GM19455 (cell line): ENCODE measurements at regions not wholly inside any gene's neighbourhood (a gene's known extent, or its start where the extent isn't known, plus 50 kb on each side); places are given as distances from the start of the nearest gene placed in this dataset.
A peak's percentile ranks its signal among the peaks of the same experiment; 100 is the strongest.

Experiments used
- ATAC-seq: cut with Tn5 transposase; IDR thresholded peaks from one replicate; pipeline ENCODE4 v1.9.1; 2021; ENCODE audit not compliant: unreplicated experiment

DNA sequence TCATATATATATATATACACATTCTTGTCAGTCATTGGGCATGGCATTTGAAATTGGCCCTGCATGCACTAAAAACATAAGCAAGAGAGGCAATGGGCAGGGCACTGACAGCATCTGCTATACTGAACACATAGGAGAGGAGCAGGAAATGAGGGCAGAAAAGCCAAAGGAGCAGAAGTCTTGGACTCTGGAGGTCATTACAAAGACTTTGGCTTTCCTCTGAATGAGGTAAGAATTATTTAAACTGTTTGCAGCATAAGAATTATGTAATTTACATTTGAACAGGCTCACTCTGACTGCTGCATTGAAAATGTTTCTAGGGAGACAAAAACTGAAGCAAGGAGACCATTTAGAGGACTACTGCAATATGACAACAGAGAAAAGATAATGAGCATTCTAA is 396.5 kb downstream of the PRDM5 start:
- ATAC-seq = no peak

DNA sequence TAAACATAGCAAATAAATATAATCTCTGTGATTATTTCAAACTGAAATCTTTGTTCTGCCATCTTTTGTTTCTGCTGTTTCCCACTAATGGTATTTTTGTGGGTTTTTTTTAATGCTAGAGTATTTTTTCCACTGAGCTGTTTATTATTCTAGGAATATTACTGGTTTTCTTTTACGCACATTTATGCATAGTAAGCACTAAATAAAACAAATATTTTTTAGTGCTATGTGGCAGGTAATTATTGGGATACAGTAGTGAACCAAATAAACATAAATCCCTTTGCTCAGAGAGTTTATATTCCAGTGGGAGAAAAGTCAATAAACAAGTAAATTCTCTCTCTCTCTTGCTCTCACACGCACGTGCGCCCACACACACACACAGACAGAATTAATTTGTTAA is 397.4 kb downstream of the PRDM5 start:
- ATAC-seq = no peak

DNA sequence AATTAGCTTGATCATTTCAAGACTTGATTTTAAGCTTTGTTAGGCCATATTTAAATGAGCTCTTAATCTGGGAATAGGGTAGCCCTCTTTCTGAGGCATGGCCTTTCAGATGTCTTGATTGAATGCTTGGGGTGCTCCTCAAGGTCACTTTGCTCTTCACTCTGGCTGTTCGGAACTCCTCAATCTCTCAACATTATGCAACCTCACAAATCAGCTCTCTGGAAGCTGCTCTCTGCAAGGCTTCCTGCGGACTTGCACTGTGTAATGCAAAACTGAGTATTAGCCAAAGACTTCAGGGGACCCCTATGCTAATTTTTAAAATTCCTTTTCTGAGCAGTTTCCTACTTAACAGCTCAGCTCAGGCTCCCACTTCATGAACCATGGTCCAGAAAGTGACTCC is 398.3 kb downstream of the PRDM5 start:
- ATAC-seq = no peak

DNA sequence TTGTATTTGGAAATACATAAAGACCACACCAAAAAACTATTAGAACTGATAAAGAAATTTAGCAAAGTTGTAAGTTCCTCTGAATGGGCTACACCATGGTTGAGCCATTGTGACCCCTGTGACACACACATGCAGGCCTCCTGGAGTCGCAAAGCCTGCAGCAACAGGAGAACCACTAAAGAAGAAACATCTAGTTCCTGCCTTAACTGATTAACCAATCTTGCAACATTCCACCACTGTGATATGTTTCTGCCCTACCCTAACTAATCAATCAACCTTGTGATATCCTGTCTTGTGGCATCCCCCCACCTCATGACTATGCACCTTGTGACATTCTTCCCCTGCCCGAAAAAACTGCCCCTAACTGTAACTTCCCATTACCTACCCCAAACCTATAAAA is 401.8 kb downstream of the PRDM5 start:
- ATAC-seq = no peak

DNA sequence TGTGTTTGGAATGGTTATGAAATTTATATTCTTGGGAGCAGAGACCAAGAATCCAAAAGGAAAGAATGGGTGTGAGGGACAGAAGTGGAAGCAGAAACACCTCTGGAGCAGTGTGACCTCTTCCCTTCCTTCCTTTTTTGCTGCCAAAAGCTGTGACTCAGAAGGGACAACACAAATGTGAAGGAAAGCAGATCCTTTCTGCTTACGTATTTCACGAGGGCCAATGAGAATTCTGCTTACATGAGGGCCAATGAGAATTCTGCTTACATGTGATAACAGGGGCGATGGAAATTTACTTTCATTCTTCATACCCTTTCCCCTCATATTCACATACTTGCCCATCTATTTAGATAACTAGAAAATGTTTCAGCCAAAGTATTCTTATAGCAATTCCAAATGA is 404.6 kb downstream of the PRDM5 start:
- ATAC-seq = no peak

DNA sequence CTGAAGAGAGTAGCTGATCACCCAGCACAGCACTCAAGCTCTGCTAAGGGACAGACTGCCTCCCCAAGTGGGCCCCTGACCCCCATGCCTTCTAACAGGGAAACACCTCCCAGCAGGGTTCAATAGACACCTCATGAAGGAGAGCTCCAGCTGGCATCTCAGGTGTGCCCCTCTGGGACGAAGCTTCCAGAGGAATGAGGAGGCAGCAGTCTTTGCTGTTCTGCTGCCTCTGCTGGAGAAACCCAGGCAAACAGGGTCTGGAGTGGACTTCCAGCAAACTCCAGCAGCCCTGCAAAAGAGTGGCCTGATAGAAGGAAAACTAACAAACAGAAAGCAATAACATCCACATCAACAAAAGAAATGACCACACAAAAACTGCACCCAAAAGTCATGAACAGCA is 412.8 kb downstream of the PRDM5 start:
- no peak for ATAC-seq

DNA sequence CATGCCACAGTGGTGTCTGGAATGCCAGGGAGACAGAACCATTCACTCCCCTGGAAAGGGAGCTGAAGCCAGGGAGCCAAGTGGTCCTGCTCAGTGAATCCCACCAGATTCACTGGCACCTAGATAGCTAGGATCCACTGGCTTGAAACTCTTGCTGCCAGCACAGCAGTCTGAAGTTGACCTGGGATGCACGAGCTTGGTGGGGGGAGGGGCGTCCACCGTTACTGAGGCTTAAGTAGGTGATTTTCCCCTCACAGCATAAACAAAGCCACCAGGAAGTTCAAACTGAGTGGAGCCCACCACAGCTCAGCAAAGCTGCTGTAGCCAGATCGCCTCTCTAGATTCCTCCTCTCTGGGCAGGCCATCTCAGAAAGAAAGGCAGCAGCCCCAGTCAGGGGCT is 413.3 kb downstream of the PRDM5 start:
- ATAC-seq = no peak

DNA sequence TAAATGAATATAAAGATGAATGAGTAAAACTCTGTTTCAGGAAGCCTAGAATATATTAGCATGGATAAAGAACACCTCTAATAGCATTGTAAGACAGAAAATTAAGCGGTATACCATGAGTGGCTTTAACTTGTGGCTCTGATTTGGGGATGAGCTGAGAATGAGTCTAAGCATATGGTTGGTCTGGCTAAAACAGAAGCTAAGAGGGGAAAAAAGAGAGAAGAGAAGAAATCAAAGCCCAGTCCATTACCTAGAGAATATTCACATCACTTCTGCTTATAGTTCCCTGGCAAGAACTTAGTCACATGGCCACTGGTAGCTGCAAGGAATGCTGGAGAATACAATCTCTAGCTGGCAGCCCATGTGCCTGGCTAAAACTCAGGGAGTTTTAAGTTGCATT is 414.5 kb downstream of the PRDM5 start:
- no peak for ATAC-seq

DNA sequence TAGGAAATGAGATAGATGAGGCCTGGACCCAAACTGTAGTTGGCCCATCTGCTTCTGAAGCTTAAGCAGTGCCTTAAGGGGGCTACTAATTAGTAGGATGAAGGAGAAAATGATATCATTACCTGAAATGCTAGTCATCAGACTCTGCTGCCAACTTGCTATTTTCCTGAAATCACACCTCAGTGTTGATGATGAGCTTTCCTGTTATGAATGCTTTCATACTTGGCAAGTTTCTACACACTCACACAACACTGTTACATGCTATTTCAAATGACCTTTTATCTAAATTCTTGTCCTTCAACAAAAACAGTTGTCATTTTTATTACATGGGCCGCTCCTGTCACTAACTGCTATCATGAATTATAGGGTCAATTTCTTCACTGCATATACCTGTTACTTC is 416.0 kb downstream of the PRDM5 start:
- ATAC-seq = no peak

DNA sequence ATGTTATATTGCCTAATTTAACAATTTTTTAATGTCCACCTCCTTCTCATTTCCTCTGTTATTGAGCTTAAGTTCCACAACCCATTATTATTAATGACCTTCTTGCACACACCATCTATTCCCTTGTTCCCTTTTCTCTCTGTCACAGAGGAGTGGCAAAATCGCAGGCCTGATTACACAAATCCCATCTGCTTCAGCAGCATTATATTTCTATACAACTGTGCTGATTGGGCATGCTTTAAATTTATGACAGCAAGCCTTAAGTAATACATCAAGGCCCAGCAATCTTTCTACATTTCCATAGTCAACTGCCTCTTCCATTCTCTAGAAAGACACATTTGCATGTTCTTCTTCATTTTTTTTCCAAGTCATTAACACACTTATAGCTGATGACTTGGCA is 423.8 kb downstream of the PRDM5 start:
- ATAC-seq = no peak

DNA sequence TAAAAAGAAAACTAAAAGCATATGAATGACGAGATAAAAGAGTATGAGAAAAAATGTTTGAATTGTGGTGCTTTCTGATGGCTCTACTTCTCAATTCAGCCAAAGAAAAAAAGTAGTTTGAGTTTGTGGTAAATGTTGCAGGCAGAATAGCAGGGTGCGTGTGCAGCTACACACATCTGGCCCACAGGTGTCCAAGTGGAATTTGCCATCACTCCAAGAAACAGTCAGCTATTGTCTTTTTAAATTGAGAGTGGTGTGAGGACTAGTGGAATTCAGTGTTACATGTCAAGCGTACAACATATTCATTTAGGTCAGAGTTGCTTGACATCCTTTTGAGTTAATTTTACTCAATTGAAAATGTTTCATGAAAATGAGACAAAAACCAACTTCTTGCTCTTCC is 424.8 kb upstream of the MAD2L1 start:
- ATAC-seq = no peak

DNA sequence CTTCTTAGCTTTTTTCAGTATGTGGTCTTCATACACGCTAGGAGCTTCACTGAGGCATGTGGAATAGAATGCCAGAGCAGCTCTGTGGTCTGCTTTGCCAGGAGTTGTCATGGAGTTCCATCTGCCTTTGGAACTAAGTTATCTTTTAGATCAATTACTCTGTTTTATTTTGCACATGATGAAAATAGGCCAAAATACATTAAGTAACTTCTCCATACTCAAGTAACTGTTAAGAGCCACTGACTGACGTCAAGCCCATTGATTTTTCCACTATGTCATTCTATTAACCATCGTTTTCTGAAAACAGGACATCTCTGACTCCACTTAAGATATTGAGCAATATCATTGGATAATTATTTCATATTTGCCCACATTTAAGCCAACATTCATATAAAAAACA is 415.1 kb upstream of the MAD2L1 start:
- ATAC-seq = no peak

DNA sequence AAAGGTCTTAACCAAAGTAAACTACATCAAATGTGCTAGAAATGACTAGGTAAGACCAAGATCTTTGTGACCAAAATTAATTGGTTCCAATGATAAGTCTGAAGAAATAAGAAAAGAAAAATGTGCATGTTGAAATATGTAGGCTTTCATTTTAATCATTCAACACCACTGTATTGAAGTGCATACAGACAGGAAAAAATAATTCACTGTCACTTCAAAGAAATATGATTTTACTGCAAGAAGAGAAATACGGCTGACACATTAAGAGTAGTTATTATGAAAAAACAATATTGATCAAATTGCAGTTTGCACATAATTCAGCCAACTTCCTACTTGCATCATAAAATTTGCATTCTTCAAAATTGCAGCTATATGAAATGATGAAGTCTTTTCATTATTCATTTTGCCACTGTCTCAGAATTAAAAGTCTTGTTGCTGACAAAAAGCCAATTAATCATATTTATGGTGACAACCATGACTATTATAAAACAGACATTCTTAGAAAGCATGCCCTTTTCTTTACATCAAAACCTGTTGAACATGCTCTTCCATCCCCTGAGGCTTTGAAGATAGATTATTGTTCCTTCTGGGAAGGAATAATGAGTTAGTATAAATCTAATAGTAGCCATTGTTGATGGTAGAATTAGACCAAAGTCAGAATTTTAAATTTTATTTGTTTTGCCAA is 405.9 kb upstream of the MAD2L1 start:
- no peak for ATAC-seq

DNA sequence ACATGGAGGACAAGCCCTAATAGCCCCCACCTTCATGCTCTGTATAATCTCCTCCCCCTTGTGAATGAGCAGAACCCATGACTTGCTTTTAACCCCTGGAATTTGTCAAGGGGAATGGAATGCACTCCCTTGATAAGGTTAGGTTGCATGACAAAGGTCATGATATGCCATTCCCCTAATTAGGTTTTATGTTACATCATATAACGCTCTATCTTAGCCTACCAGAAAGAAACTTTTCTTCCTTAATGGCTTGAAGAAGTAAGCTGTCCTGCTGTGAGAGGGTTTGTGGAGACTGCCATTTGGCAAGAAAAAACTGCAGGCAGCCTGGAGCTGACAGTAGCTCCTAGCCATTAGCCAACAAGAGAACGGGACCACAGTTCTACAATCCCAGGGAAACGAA is 399.8 kb upstream of the MAD2L1 start:
- ATAC-seq = no peak

DNA sequence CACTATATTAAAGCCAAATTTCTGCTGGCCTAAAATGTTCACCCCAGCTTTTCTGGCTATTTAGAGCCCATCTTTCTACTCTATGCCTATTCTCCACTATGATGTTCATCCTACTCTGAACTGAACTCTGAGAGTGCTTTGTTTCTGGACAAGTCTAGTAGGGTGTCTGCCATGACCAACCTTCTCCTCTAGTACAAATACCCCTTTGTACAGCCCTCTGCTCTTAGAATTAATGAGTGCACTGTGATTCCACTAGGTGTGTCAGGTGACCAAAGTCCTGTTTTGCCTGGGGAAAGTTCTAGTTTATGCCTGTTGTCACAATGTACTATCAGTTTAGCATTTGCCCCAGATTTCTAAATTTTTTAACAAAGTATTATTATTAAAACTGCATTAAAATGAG is 388.1 kb upstream of the MAD2L1 start:
- ATAC-seq = no peak

DNA sequence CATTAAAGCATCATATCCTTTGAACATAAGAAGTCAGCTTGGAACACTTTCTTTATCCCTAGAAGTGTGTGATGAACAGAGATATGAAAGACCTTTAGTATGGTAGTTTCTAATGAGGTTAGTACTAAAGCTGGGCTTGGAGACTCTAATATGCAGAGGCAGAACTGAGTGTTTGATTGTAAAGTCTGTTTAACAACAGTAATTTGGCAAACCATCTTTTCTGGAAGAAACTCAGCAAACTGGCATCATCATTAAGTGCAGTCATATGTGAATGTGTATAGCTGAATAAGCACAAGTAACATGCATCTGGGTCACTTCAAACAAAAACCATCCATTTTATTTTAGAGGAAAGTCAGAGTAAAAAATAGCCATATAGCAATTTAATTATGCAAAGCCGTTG is 385.9 kb upstream of the MAD2L1 start:
- no peak for ATAC-seq

DNA sequence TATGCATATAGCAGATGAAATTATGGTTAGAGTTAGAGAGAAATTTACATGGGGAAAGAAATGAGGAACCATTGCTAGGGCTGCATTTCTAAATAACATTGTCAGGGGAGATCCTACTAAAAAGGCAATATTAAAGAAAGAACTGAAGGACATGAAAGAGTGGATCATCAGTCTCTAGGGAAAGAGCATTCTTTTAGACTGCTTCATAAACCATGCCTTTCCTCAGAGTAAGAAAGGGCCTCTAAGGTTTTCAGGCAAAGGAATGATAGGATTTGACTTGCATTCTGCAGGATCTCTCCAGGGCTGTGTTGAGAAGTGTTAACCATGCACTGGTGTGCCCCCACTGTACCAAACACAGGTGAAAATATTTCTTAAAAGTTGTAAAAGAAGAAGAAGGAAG is 385.4 kb upstream of the MAD2L1 start:
- no peak for ATAC-seq

DNA sequence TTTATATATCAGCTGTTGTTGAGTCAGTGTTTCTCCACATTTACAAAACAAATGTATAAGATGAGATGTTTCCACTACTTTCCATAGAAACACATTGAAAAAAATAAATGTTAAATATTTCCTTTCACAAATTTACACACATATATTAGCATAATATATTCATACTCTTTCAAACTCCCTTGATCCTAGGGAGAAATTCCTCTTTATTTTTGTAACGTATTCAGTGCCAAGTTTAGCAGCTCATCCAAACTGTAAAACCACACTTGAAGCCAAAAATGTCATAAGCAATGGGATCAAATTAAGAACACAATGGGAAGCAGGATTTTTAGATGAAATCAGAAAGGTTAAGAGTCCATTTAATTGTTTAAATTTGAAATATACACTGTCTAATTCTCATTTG is 381.1 kb upstream of the MAD2L1 start:
- ATAC-seq = no peak

DNA sequence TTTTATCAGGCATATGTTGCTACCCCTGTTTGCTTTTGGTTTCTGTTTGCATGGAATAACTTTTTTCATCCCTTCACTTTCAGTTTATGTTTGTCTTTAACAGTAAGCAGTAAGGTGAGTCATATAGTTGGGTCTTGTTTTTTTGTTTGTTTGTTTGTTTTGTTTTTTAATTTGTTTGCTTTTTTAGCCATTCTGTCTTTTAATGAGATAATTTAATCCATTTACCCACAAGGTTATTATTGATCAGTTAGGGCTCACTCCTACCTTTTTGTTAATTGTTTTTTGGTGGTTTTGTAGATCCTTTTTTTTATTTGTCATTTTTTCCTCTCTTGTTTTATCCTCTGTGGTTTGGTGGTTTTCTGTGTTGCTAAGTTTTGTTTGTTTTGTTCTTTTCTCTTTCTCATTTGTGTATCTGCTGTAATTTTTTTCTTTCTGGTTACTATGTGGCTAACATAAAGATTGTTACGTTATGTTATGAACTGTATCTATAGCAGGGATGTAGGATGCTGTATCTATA is 379.5 kb upstream of the MAD2L1 start:
- peak; percentile 98 for ATAC-seq

DNA sequence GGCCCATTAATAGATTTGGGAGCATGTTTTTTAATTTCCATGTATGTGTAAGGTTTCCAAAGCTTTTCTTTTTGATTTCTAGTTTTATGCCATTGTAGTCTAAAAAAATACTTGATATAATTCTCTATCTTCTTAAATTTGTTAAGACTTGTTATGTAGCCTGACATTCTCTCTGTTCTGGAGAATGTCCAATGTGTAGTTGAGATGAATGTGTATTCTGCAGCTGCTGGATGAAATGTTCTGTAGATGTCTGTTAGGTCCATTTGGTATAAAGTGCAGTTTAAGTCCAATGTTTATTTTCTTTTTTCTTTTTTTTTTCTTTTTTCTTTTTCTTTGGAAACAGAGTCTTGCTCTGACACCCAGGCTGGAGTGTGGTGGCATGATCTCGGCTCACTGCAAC is 378.5 kb upstream of the MAD2L1 start:
- no peak for ATAC-seq

DNA sequence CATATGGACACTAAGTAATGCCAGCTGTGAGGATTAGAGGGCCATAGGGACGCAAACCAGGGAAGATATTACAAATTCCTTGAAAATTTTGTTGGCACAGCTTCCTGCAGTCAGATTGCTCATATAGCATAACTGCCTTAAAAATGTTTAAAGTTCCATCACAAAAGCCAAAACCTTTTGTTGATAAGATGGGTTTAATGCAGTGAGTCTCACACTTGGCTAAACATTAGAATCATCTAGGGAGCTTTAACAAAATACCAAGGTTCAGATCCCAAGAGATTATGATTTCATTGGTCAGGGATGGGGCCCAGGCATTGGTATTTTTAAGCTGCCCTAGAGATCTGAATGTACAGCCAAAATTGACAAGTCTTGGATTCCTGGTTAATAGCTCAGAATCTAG is 376.5 kb upstream of the MAD2L1 start:
- ATAC-seq = no peak

DNA sequence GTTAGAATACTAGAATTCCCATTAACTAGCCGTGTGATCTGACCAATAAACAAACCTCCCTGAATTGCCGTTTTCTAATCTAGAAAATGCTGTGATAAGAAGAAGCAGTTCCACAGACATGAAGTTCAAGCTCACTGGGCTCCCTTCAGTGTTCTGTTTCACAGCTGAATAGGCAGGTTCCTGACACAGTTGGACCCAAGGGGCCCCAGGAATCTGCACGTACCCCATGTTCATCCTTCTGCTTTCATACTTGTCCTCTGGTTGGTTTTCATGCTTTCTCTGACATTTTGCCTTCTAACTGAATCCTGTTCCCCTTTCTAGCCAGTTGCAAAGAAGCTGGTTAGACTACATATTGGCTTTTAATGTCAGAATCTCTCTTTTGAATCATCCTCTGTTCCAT is 374.1 kb upstream of the MAD2L1 start:
- no peak for ATAC-seq

DNA sequence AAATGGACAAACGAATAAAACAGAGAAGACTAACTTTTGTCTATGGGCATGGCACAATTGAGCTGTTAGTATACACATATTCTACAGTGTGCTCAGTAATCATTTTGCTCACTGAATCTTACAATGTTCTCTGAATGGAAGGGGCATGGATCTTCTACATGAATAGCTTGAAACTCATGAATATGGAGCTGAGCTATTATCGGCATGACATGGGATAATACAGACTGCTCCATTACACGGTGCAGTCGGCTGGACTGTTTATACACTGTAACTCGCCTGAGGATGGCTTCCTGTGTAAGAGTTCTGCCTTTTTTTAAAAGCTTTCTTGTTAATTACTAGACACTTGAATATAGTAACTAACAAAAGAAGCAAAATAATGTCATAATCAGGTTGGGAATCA is 368.5 kb upstream of the MAD2L1 start:
- ATAC-seq = no peak
